ENCODE measurements at regions not wholly inside any gene's neighbourhood (a gene's known extent, or its start where the extent isn't known, plus 50 kb on each side); places are given as distances from the start of the nearest gene placed in this dataset.

- TF ChIP-seq CTCF (IDR thresholded peaks at IDR 0.05; ENCODE audit: insufficient read depth, low read depth, low read length): no peak
- TF ChIP-seq EZH2 (IDR thresholded peaks at IDR 0.05; ENCODE audit: insufficient read depth, low read length): no peak
Observed at GRCh38 chr13:76803831-76804230, 82.4 kb downstream of the KCTD12 start.
